Cardiac septum (tissue), 1 donor: ENCODE measurements at regions not wholly inside any gene's neighbourhood (a gene's known extent, or its start where the extent isn't known, plus 50 kb on each side); places are given as distances from the start of the nearest gene placed in this dataset.

Source experiments
- DNase-seq: peaks from one replicate; pipeline ENCODE4 v3.0.0-alpha.2; 2020; ENCODE audit warnings: low spot score
- intact Hi-C: fragments of 100-400 bp; cut with DNase I; formaldehyde crosslinking; loops from one replicate; pipeline ENCODE4 v1.14.0; 2022
- donor health status: DM: no; HTN: no; CAD: no.

- no peak for DNase-seq
- intact Hi-C loops = no loop called here
These were observed 873.2 kb downstream of the METTL15 start for GRCh38 chr11:28981381-28981780.

GRCh38 chr11:28976801-28977145 lies 868.6 kb downstream of the METTL15 start:
- DNase-seq = no peak
- intact Hi-C loops = no loop called here

- no peak for DNase-seq
- intact Hi-C loops = no loop called here
These were observed 868.0 kb downstream of the METTL15 start for GRCh38 chr11:28976012-28976800.

- intact Hi-C loops = no loop called here
- no peak for DNase-seq
These were observed 861.6 kb downstream of the METTL15 start for GRCh38 chr11:28969832-28970231.

- no peak for DNase-seq
- intact Hi-C loops = no loop called here
These were observed 858.8 kb downstream of the METTL15 start for GRCh38 chr11:28966951-28967350.

- no peak for DNase-seq
- intact Hi-C loops = no loop called here
These were observed 857.6 kb downstream of the METTL15 start for GRCh38 chr11:28965819-28966218.

- intact Hi-C loops = no loop called here
- no peak for DNase-seq
These were observed 856.6 kb downstream of the METTL15 start for GRCh38 chr11:28964811-28965210.

GRCh38 chr11:28963187-28963586 lies 855.0 kb downstream of the METTL15 start:
- intact Hi-C loops = no loop called here
- no peak for DNase-seq

GRCh38 chr11:28962502-28962901 lies 854.3 kb downstream of the METTL15 start:
- intact Hi-C loops = no loop called here
- DNase-seq = no peak

GRCh38 chr11:28961726-28962125 lies 853.5 kb downstream of the METTL15 start:
- intact Hi-C loops = no loop called here
- no peak for DNase-seq

GRCh38 chr11:28956446-28956845 lies 848.3 kb downstream of the METTL15 start:
- intact Hi-C loops = no loop called here
- no peak for DNase-seq

GRCh38 chr11:28951191-28951590 lies 843.0 kb downstream of the METTL15 start:
- no peak for DNase-seq
- intact Hi-C loops = no loop called here

- intact Hi-C loops = no loop called here
- DNase-seq = no peak
These were observed 831.2 kb downstream of the METTL15 start for GRCh38 chr11:28939381-28939780.

GRCh38 chr11:28938091-28938490 lies 829.9 kb downstream of the METTL15 start:
- intact Hi-C loops = no loop called here
- DNase-seq = no peak

- DNase-seq = no peak
- intact Hi-C loops = no loop called here
These were observed 824.8 kb downstream of the METTL15 start for GRCh38 chr11:28932940-28933339.

- DNase-seq = no peak
- intact Hi-C loops = no loop called here
These were observed 815.8 kb downstream of the METTL15 start for GRCh38 chr11:28924004-28924403.

GRCh38 chr11:28922386-28922981 lies 814.3 kb downstream of the METTL15 start:
- intact Hi-C loops = no loop called here
- no peak for DNase-seq

GRCh38 chr11:28919194-28919593 lies 811.0 kb downstream of the METTL15 start:
- no peak for DNase-seq
- intact Hi-C loops = no loop called here

GRCh38 chr11:28913883-28914282 lies 805.7 kb downstream of the METTL15 start:
- DNase-seq = no peak
- intact Hi-C loops = no loop called here

GRCh38 chr11:28911829-28912228 lies 803.6 kb downstream of the METTL15 start:
- DNase-seq = no peak
- intact Hi-C loops = no loop called here

- intact Hi-C loops = no loop called here
- no peak for DNase-seq
These were observed 802.7 kb downstream of the METTL15 start for GRCh38 chr11:28910926-28911325.

- no peak for DNase-seq
- intact Hi-C loops = no loop called here
These were observed 795.5 kb downstream of the METTL15 start for GRCh38 chr11:28903716-28904115.
